Common myeloid progenitor, CD34-positive (primary cell): ENCODE measurements at regions not wholly inside any gene's neighbourhood (a gene's known extent, or its start where the extent isn't known, plus 50 kb on each side); places are given as distances from the start of the nearest gene placed in this dataset.

Experiments used
- CTCF ChIA-PET: fragments of 350-600 bp; sonication (Branson Sonifier 250); formaldehyde crosslinking; loops from one replicate; lab custom pipeline; 2021; ENCODE audit warnings: antibody characterized with exemption; lab: Charles Lee
- POLR2A ChIA-PET: fragments of 350-600 bp; sonication (Branson Sonifier 250); formaldehyde crosslinking; loops from one replicate; lab custom pipeline; 2021; ENCODE audit warnings: antibody characterized with exemption; lab: Charles Lee
- DNase-seq, 3 donors: peaks; one replicate each; pipeline versions ENCODE4 v3.0.0 to v3.0.0-alpha.2; 2013
- H3K27ac ChIP-seq, 2 experiments: 1 replicate in 1 of 2; 2 replicates in 1 of 2; pipeline ENCODE4 v1.7.0; 2013; ENCODE audit warnings: inconsistent platforms in 2 of 2, low read length in 2 of 2, mild to moderate bottlenecking in 2 of 2, low read depth in 1 of 2, moderate library complexity in 1 of 2; ENCODE audit not compliant: severe bottlenecking in 2 of 2, insufficient read depth in 1 of 2, poor library complexity in 1 of 2
- H3K27me3 ChIP-seq, 5 experiments: replicated peaks in 2 of 5; 1 replicate in 3 of 5; 2 replicates in 2 of 5; pipeline versions ENCODE4 v1.6.1 to v1.7.0; 2013; ENCODE audit warnings: low read length in 4 of 5, mild to moderate bottlenecking in 2 of 5, moderate library complexity in 2 of 5, inconsistent platforms in 1 of 5; ENCODE audit not compliant: insufficient read depth in 5 of 5, control insufficient read depth in 4 of 5
- H3K36me3 ChIP-seq, 4 experiments: 1 replicate in 2 of 4; 2 replicates in 2 of 4; pipeline versions ENCODE4 v1.6.1 to v1.7.0; 2013; ENCODE audit warnings: low read length in 3 of 4, control low read depth in 1 of 4, mild to moderate bottlenecking in 1 of 4; ENCODE audit not compliant: control insufficient read depth in 4 of 4, insufficient read depth in 4 of 4
- H3K4me1 ChIP-seq, 4 experiments: 1 replicate in 3 of 4; 2 replicates in 1 of 4; pipeline versions ENCODE4 v1.6.1 to v1.7.1; 2013; ENCODE audit warnings: low read length in 3 of 4, mild to moderate bottlenecking in 3 of 4, control low read depth in 1 of 4, inconsistent platforms in 1 of 4, moderate library complexity in 1 of 4; ENCODE audit not compliant: control insufficient read depth in 4 of 4, insufficient read depth in 4 of 4; ENCODE audit errors: control extremely low read depth in 1 of 4
- H3K4me3 ChIP-seq, 7 experiments: 1 replicate in 4 of 7; 2 replicates in 3 of 7; pipeline versions ENCODE4 v1.5.1 to v1.7.0; 2013; ENCODE audit warnings: mild to moderate bottlenecking in 7 of 7, low read length in 6 of 7, moderate library complexity in 6 of 7, inconsistent platforms in 2 of 7, low read depth in 2 of 7, control low read depth in 1 of 7; ENCODE audit not compliant: insufficient read depth in 4 of 7, control insufficient read depth in 1 of 7; ENCODE audit errors: extremely low read depth in 1 of 7
- H3K9me3 ChIP-seq, 5 experiments: 1 replicate in 4 of 5; 2 replicates in 1 of 5; pipeline versions ENCODE4 v1.6.1 to v1.7.1; 2013; ENCODE audit warnings: low read length in 4 of 5, mild to moderate bottlenecking in 2 of 5, inconsistent platforms in 1 of 5, low read depth in 1 of 5, moderate library complexity in 1 of 5; ENCODE audit not compliant: control insufficient read depth in 4 of 5, insufficient read depth in 2 of 5; ENCODE audit errors: control extremely low read depth in 1 of 5
- WGBS: methylation state at CpG from one replicate; pipeline ENCODE4 v1.1.5; 2013; ENCODE audit not compliant: insufficient coverage; 5-methylcytosine and 5-hydroxymethylcytosine counted together

- POLR2A ChIA-PET, result no interaction called here
- H3K27ac ChIP-seq, result no peak overlapping the region
- no peaks in the 10 kb centered on the region for H3K36me3 ChIP-seq
- CTCF ChIA-PET, result interaction anchor here (1.6 kb wide), 1 partner anchor 14 kb away, joined by 4 read pairs; no protein-coding TSS in a partner anchor
- peaks cover 0 to 12% (median 7%) of the 10 kb centered on the region in 4 experiments for H3K4me1 ChIP-seq
- H3K9me3 ChIP-seq, result no peaks in the 10 kb centered on the region
- DNase-seq, result no peak
- no peaks in the 10 kb centered on the region for H3K27me3 ChIP-seq
- H3K4me3 ChIP-seq, result no peak overlapping the region
- 90% methylated on average over 2 of the region's 2 CpGs for WGBS
Observed at GRCh38 chr1:209377995-209378394, 205.5 kb upstream of the CAMK1G start.

DNA sequence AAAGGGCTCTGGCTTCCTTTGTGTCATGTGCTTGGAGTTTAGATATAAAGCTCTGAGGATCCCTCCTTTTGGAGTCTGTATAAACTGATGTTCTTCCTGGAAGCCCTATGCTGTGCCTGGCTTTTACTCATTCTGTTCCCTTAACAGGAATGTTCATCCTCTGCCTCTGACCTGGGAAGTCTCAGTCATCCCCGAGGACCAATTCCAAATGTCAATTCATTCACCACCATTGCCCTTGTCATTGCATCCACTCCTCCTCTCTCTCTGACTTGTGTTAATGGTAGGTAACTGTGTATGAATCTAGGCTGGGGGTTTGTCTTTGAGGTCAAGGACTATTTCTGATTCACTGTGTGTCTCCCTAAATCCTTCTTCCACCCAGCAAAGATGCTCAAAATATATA lies 204.2 kb upstream of the CAMK1G start:
- no peak for DNase-seq
- Histone ChIP-seq H3K27me3 (no peaks in the 10 kb centered on the region), H3K9me3 (no peaks in the 10 kb centered on the region), H3K4me3 (no peak overlapping the region), H3K27ac (no peak overlapping the region), H3K36me3 (no peaks in the 10 kb centered on the region), H3K4me1 (peaks cover 0 to 12% (median 7%) of the 10 kb centered on the region in 4 experiments)
- POLR2A ChIA-PET, result no interaction called here
- CTCF ChIA-PET, result interaction anchor here (0.6 kb wide), 1 partner anchor 49 kb away, joined by 3 read pairs; no protein-coding TSS in a partner anchor
- WGBS, result no CpG with 5 or more reads among the region's 1 CpG

- Histone ChIP-seq H3K4me1 (peaks cover 0 to 12% (median 7%) of the 10 kb centered on the region in 4 experiments), H3K9me3 (no peaks in the 10 kb centered on the region), H3K36me3 (no peaks in the 10 kb centered on the region), H3K27me3 (no peaks in the 10 kb centered on the region), H3K4me3 (no peak overlapping the region), H3K27ac (no peak overlapping the region)
- ChIA-PET CTCF (interaction anchor here (1.1 kb wide), 1 partner anchor 177 kb away, joined by 3 read pairs; no protein-coding TSS in a partner anchor), POLR2A (no interaction called here)
- 100% methylated on average over 1 of the region's 1 CpG for WGBS
- DNase-seq, result no peak
Observed at GRCh38 chr1:209380420-209380819, 203.1 kb upstream of the CAMK1G start.

GRCh38 chr1:209382231-209383100 lies 201.0 kb upstream of the CAMK1G start:
- WGBS, result 34% methylated on average over 3 of the region's 3 CpGs

GRCh38 chr1:209383422-209383821 lies 200.1 kb upstream of the CAMK1G start:
- ChIA-PET CTCF (interaction anchor here (0.7 to 2.0 kb wide), 5 partner anchors 10 to 58 kb away, joined by 3 to 9 read pairs (median 4); no protein-coding TSS in a partner anchor), POLR2A (no interaction called here)
- Histone ChIP-seq H3K36me3 (no peaks in the 10 kb centered on the region), H3K4me3 (no peak overlapping the region), H3K27me3 (no peaks in the 10 kb centered on the region), H3K27ac (no peak overlapping the region), H3K4me1 (peaks cover 0 to 12% (median 7%) of the 10 kb centered on the region in 4 experiments), H3K9me3 (no peaks in the 10 kb centered on the region)
- 100% methylated on average over 1 of the region's 4 CpGs for WGBS
- no peak for DNase-seq

More at GRCh38 chr1:209382231-209383100, 201.0 kb upstream of the CAMK1G start:
- no peaks in the 10 kb centered on the region for H3K9me3 ChIP-seq
- peak overlapping the region in 1 of 7 experiments; percentile 19 for H3K4me3 ChIP-seq
- H3K27me3 ChIP-seq, result no peaks in the 10 kb centered on the region
- DNase-seq, result peak in 2 of 3 donors; percentile 60 to 75
- H3K4me1 ChIP-seq, result peaks cover 0 to 12% (median 7%) of the 10 kb centered on the region in 4 experiments
- no peak overlapping the region for H3K27ac ChIP-seq
- POLR2A ChIA-PET, result interaction anchor here (0.7 to 1.2 kb wide), 2 partner anchors 233 to 352 kb away, joined by 3 to 4 read pairs; no protein-coding TSS in a partner anchor
- H3K36me3 ChIP-seq, result no peaks in the 10 kb centered on the region
- CTCF ChIA-PET, result interaction anchor here (0.8 to 1.5 kb wide), 4 partner anchors 11 to 53 kb away, joined by 3 to 5 read pairs (median 4); no protein-coding TSS in a partner anchor

DNA sequence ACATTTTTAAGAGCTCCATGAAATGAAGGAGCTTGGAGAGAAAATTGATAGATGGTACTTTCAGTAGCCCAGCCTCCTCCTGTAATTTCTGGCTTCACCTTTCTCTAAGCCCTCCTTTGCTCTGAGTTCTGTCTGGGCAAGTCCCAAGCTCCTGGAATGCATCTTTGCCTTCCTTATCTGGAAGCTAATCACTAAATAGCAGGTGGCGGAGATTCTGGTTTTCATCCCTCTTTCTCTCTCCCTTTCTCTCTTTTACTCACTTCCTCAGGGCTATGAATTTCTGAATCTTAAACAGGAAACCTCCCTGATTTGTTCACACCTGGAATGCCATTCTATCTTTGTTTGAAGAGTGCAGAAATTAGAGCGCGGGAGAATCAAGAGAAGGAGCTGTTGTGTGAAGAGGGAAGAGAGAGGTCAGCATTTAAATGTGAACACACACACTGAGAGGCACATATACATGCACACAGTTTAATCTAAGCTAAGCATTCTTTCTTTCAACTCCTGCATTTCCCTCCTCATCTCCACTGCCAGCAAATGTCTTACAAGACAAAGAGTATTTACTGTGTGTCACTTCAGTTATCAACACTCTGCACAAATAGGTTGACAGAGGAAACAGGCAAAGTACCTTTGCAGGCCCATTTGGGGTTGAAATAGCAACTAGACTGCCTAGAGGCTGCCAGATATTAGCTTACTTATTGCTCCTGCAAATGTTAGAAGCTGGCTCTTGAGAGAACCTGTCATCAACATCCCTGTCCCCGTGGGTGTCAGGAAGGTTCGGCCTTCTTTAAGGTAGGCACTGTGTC lies 199.4 kb upstream of the CAMK1G start:
- peaks cover 0 to 14% (median 7%) of the 10 kb centered on the region in 4 experiments for H3K4me1 ChIP-seq
- H3K4me3 ChIP-seq, result no peak overlapping the region
- no peak overlapping the region for H3K27ac ChIP-seq
- no peak for DNase-seq
- CTCF ChIA-PET, result interaction anchor here (0.7 to 2.0 kb wide), 7 partner anchors 13 to 181 kb away, joined by 3 to 9 read pairs (median 3); no protein-coding TSS in a partner anchor
- no peaks in the 10 kb centered on the region for H3K9me3 ChIP-seq
- no peaks in the 10 kb centered on the region for H3K27me3 ChIP-seq
- POLR2A ChIA-PET, result no interaction called here
- no peaks in the 10 kb centered on the region for H3K36me3 ChIP-seq
- WGBS, result 96% methylated on average over 3 of the region's 5 CpGs
